DMS153 treated with DMSO at 0.1 percent for 48 hours (cell line): ENCODE measurements at regions not wholly inside any gene's neighbourhood (a gene's known extent, or its start where the extent isn't known, plus 50 kb on each side); places are given as distances from the start of the nearest gene placed in this dataset.
"Not testable (repeated sequence)": the region's sequence is repeated elsewhere in the genome, so short reads cannot be mapped to it uniquely, and the experiment has no call there.

ENCODE experiments used
- DNase-seq: peaks from one replicate; lab custom pipeline; 2025; ENCODE audit not compliant: unreplicated experiment; lab: John Stamatoyannopoulos, UW

DNA sequence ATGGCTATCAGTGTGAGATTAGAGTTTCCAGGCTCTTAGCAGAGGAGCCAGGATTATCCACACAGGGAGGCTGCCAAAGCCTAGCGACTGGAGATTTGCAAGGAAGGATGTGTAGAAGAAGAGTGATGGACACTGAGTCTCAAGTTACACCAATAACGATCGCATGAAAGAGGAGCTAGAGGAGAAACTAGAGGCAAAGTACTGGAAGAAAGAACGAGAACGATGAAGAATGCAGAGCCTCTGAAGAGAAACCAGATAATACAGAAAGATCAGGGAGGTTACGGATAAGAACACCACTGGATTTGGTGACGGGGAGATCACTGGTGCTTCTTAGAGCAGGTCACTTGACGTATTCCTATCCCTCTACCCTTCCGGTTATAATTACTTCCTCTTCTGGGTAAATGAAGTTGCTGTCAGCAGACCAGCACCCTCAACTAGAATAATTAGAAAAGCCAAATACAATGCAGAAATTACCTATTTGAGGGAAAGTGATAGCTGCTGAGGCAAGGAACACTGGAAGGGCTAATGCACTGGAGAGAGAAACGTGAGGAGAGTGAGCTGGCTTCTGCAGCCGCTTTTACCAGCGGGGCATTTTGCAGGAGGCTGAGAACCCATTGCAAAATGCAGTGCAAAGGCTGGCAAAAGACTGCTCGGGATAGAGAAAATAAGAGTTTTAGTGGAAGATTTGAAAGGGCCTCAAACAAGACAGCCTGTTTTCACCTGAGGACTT is 93.1 kb upstream of the HIF1A start:
- no peak for DNase-seq

DNA sequence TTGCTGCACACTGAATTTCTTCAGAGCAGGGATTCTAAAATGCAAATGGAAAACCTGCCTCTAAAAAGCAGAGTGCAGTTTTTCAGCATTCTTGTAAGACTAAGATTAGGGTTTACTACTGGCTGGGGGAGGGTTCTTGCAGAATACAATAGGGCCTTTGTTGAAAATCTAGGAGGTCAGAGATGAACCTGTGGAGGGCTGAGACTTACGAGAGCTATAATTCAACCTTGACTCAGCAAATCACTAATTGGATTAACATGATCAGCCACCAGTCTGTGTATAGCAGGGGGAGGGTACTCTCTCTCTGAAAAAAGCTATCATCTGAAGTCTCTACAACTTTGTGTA is 92.6 kb upstream of the HIF1A start:
- no peak for DNase-seq

DNA sequence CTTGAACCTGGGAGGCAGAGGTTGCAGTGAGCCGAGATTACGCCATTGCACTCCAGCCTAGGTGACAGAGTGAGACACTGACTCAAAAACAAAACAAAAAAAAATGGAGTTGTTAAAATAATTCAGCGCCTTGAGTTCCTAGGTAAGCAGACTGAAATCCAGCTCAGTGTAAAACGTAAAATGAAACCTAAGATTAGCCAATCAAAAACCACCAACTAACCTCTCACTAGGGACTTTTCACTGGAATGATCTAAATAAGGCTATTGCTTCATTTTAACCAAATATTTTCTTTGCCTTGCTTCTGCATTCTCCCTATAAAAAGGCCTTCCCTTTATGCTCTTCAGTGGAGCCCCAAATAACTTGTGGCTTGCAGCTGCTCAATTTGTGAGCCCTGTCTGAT is 91.6 kb upstream of the HIF1A start:
- no peak for DNase-seq

DNA sequence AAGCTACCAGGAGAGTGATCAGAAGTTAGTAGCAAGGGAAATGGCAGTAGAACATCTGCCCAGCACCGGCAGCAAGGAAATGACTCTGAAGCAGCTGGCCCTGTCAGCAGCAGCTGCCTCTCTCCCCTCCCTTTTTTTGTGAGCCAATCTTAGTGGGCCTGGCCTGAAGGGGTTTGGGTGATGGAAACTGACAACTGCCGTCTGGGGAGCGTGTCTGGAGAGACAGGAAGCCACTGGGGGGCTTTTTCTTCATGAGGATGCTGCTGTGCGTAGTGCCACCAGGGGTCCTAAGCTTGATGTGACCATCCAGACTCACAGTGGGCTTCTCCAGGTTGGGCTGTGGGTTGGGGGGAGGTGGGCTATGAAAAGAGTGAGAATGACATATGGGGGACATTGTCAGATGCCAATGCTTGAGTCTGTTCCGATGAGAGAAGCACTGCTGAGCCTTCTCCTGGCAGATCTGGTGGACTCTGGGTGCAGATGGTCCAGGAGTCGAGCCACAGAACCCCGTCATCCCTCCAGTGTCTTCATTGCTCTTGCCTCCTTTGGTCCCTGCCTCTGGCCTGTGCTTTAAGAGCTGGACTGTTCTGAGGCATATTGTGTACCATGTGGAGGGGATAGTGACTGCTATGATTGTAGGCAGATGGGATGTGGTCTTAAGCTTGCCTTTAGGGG is 87.6 kb upstream of the HIF1A start:
- no peak for DNase-seq

DNA sequence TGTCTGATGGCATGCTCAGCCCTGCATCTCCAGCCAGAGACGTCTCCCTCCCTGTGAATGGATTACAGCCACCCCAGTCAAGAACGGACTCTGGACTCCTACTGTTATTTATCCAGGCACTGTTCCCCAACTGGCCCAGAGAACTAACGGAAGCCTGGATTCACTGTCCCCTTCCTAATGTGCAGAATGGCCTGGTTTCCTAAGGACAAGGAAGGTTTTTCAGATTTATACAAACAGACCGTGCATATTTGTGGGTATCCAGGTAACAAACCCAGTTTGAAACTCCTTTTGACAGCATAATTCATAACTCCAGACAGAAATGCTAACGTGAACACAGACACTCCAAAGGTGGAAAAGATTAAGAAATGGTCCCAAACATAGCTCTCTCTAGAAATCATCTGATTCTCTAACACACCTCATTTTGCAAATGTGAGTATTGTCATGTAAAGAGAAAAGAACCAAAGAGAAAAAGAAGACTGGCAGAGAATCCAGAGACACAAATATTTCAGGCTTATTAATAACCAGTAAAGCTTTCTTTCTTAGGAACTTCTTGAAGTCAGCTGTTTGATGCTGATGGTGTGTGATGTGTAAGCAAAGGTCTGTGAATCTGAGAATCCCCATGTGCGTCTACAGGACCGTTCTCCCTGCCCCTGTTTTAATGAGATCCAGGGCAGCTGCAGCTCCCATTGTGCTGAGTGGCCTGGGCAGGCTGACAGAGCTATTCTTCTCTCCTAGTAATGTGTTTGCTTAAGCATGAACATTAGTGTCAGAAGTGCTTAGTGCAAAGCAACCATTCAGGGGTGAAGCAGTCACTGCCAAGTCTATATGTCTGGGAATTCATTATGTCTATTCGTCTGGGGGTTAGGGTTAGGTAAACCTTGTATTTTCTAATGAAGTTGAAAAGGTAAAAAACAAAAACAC is 86.8 kb upstream of the HIF1A start:
- peak; percentile 93 for DNase-seq

DNA sequence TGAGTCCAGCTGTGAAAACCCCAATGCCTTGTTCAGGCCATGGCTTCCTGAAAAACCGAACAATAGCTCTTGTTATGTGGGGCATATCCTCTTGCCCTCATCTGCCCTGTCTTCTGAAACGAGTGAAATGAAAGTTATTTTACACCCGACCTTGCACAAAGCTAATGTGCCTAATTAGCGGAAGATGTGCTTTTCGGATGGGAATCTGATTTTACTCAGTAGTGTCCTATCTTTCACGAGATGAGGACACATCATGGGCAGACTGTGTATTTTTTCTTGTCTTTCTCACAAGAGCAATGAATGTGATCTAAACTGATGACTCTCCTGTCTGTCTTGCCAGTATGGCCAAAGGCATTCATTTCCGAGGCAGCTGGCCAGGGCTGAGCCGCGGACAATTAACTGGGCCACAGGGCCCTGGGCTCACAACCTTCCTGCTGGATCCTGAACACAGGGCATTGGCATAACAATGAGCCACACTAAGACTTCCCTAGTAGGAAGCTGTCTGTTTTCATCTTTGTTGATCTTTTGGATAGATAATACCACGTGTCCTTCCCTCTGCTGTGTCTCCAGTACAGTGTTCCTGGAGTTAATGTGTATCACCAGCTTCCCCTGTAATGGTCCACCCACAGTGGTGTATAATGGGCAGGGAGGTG is 86.0 kb upstream of the HIF1A start:
- peak; percentile 62 for DNase-seq

DNA sequence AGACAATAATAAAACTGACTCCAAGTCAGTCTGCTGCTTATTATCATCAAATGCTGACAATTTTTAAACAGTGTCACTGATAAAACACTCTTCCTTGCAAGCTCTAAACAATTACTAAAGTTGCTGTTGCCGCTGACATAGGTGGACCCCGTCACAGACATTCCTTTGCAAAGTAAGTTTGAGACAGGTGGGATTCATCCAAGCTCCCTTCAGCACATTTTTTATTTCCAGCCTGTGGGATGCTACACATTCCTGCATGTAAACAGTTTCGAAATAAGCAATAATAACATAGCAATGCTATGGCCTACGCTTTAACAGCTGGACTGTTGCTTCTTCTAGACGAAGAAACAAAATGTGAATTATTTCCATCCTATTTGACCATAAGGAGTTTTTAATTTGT is 85.4 kb upstream of the HIF1A start:
- no peak for DNase-seq

DNA sequence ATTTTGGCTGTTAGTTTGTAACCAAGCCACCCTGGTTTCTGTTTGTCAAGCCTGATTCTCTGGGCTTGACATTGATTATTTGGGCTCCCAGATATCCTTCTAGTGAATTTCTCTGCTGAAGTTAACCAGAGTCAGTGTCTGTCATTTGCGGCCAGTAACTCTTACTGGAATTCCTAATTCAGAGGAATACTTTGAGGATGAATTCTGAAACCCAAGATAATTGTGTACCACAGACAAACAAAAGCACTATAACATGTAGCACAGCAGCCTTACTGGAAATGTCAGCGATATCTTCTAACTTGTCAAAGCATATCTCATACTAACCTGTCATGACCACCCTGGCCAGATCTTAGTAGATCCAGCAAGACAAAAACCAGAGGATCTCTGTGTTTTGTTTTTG is 84.4 kb upstream of the HIF1A start:
- DNase-seq = no peak

DNA sequence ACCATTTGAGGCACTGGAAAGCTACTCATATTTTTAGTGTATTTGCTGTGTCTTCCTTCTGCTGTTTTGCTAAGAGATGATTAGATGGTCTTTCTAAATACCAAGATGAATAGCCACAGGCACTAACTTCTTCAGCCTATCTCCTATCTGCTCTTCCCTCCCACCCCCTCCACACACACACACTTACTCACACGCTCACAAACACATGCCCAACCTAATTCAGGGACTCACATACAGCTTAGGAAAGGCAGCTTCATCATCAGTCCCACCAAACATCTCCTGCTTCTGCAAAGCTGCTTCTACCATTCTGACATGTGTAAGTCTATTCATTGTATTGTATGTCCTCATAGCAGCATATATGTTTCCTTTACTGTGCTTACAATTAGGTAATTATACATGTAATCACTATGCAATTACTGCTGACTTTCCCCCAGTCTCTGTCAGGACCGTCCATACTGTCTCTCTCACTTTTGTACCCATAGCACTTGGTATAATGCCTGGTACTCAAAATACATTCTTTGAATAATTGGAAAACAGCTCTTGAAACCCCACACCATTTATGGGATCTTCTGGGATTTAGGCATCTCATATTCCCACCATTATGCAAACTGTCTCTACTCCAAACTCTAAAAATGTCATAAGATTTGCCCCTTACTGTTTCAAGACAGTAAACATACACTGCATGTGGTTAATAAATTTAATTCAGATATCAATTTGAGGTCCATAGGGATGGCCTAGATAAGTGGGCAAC is 83.3 kb upstream of the HIF1A start:
- no peak for DNase-seq

DNA sequence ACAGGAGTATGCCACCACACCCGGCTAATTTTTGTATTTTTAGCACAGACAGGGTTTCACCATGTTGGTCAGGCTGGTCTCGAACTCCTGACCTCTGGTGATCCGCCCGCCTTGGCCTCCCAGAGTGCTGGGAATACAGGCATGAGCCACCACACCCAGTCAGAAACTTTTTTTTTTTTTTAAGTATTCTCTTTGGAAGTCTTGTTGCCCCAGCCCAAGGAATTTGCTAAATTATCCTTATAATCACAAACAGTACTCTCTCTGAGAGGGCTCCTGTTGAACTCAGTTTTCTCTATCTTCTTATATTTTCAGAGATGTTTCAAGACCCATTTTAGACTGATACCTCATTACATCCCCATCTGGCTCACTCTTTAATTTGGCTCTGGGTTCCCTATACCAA is 82.3 kb upstream of the HIF1A start:
- DNase-seq = not testable (repeated sequence)

DNA sequence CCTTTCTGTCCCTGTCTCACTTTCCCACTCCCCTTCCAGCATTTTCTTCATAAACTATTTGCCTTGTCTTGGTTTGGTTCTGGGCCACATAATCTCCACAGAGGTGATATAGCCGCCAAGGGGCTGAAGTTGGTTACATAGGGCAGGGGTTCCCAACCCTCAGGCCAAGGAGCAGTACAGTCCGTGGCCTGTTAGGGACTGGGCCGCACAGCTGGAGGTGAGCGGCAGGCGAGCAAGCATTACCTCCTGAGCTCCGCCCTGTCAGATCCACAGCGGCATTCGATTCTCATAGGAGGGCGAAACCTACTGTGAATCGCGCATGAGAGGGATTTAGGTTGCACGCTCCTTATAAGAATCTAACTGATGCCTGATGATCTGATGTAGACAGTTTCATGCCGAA is 80.6 kb upstream of the HIF1A start:
- no peak for DNase-seq

DNA sequence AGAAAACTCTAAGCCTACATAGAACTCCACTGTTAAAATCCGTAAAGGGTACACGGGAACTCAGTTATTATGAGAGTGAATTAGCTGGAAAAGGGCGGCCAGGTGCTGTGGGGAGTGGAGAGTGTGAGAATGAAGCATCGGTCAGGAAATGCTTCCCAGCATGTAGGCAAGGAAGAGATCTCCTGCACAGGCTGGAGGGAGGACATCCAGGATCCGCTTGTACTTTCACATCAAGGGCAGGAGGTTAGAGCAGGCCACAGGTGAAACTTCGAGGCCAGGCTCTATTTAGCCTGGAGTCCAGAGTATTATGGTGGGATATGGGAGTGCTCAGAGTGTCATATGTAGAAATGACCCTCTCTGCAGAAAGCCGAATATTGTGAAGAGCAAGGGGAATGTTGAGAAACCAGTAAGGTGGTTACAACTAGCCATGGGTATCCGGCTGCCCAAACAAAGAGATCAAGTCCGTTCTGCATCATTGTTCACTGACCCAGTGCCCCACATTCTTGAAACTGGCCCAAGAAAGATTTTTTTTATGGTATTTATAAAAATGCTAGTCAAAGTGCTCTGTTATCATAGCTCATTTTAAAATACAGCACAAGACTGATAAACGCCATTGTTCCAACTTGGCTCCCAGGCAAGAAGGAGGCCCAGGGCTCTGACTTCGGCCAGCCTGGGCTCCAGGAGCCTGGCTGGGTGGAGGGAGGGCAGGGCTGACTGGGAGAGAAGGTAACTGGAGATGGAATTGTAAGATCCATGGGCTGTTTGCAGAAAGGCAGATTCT is 79.4 kb upstream of the HIF1A start:
- no peak for DNase-seq

DNA sequence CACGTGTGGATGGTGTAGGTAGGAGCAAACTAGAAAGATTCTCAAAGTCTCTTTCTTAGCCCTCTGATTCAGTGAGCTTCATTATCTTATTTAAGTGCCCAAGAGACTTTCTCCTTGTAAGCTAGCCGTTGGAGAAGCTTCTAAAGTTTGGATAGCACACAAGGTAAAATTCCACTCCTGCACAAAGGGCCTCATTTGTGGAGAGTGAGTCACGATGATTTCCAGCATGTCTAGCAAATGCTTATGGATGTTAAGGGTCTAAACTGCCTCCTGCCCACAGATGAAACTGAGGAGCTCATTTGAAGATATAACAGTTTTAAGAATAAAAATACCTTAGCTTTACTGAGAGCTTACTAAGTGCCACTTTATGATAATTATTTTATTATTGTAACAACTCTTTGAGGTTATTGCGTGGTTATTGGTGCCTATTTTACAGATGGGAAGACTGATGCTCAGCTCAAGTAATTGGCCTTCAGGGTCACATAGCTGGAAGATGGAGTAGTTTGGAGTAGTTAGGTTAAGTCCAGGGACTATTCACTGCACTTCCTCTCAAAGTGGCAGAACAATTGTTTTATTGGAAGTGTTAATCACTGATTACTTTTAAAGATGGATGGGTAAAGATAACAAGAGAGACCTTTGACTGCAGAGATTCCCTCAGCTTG is 78.7 kb upstream of the HIF1A start:
- DNase-seq = no peak

DNA sequence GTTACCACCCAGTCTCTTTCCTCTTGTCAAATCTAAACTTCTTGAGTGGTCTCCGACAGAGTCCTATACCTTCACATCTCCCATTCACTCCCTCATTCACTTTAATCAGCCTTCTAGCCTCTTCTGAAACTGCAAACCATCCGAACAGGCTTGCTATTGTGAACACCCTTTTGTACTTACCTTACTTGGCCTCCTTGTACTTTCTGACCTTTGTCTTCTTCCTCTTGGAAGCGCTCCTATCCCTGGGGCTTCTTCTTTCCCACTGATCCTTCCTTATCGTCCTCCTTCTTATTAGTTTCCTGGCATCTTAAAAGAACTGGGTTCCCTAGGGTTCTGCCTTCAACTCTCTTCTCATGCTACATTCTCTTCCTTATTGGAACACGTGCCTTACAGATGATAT is 76.9 kb upstream of the HIF1A start:
- DNase-seq = no peak

DNA sequence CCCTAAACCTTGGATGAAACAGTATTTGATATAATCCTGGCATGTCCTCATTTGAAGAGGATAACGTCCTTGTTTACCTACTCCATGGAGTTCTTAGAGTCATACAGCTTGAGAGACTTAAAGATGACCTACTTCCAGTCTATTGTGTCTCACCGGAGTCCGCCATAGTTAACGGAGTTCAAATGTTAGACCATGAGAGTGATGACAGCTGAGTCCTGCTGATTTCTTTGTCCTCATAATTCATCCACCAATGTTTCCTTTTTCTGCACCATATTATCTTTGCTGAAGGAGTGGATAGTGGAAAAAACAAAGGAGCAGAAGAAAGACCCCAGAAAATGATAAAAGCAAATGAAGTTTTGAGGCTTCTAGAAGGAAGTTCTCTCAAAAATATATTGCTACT is 75.8 kb upstream of the HIF1A start:
- no peak for DNase-seq

DNA sequence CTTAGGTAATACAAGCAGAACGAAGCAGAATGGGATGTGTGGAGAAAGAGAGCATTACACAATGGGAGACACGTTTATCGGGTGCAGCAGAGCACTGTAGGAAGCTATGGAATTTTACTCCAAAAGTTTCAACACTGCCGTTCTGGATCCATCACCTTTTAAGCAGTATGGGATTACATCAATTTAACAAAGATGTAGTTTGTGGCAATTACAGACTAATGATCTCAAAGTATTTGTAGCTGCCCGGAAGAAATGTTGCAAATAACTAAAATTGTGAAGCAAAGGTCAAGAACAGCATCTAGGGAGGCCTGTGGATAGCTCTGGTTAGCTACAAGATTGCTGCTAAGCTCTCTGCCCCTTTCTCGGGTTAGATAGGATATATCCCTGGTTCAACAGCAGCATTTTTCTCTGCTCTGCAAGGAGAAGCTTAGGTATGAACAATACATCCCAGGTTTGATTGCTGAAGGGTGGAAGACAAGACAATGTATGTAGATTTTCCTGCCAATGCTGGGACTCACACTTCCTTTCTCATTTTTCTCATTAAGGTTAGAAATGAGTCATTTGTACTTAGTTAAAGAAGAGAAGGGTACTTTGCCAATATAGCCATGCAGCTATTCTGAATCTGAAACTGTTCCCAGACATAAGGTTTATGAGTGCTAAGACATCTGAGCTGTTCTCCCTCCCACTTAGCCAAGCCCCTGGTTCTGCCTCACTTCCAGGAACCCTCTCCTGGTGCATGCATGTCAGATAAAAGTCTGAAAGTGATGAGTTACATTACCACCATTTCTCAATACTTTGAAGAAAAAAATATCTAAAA is 75.0 kb upstream of the HIF1A start:
- no peak for DNase-seq

DNA sequence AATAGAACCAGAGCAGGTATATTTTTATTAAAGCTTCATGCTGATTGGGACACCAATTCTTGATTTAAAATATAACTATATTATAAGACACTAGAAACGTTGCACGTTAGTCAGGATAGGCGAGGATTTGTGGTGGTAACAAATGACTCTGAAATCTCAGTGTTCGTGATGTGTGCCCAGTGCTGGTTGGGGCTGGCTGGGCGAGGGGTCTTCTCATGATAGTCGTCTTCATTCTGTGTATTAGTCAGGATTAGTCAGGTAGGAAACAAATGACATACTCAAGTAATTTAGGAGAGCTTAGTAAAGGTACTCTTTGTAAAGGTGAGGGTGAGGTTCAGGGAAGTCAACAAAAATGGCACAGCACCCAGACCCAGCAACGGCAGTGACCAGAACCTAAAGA is 73.9 kb upstream of the HIF1A start:
- no peak for DNase-seq

DNA sequence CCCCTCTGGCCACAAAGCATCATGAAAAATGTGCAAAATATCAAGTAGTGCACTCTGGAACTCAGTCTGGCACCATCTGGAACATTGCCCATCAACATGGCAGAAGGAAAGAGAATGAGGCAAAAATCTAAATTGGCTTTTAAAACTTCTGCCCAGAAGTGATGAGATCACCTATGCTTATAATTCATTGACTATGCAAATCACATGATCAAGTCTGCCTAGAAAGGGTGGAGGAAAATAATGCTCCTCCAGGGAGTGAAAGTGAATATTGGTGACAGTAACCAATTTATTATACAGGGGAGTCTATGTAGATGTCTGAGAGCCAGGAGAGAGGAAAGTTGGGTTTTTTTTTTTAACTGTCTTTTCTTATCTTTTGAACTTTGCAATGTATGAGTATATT is 73.3 kb upstream of the HIF1A start:
- DNase-seq = no peak

DNA sequence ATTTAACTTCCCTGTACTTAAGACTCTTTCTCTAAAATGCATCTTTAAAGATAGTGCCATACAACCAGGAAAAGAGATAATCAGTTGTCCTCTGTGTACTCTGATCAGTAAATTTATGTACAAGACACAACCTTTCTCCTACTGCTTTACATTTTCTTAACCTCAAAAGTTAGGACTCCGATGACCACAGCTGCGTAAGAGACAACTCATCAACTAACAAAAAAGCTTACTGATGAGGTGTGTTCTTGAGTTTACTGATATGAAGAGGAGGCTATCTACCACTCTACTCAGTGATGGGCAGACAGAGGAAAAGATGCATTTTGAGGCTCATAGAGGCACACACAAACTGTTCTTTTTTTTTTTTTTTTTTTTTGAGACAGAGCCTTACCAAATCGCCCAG is 71.4 kb upstream of the HIF1A start:
- no peak for DNase-seq
